ENCODE measurements at regions not wholly inside any gene's neighbourhood (a gene's known extent, or its start where the extent isn't known, plus 50 kb on each side); places are given as distances from the start of the nearest gene placed in this dataset.

- TF ChIP-seq CTCF (IDR thresholded peaks at IDR 0.05): no peak
- no peak for TF ChIP-seq POLR2AphosphoS5 (IDR thresholded peaks at IDR 0.05; ENCODE audit: insufficient read depth in 1 of 2, low read depth in 1 of 2)
- no peak for TF ChIP-seq POLR2A (IDR thresholded peaks at IDR 0.05)
Measured at GRCh38 chr16:26623442-26623841, 443.3 kb upstream of the C16orf82 start.

Measured in vagina (tissue), 2 donors.